GF-D8 (cell line): ENCODE measurements at regions not wholly inside any gene's neighbourhood (a gene's known extent, or its start where the extent isn't known, plus 50 kb on each side); places are given as distances from the start of the nearest gene placed in this dataset.
"Not testable (repeated sequence)": the region's sequence is repeated elsewhere in the genome, so short reads cannot be mapped to it uniquely, and the experiment has no call there.

Experiments used
- DNase-seq: peaks from one replicate; lab custom pipeline; 2025; lab: John Stamatoyannopoulos, UW

DNA sequence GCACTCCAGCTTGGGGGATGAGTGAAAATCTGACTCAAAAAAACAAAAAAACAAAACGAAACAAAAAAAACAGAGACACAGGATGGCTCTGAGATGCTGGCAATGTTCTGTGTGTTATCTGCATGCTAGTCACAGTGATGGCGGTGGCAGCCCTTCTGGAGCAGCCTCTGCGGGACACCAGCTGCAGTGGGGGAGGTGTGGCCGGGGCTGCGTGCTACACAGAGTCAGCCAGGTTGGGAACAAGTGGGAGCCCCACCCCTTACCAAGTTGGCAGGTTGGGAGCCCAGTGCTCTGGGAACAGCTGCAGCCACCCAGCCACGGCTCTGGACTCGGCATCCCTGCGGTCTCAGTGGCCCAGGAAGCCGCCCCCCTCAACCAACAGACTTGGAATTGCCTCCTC is 206.5 kb upstream of the ZFP42 start:
- no peak for DNase-seq

DNA sequence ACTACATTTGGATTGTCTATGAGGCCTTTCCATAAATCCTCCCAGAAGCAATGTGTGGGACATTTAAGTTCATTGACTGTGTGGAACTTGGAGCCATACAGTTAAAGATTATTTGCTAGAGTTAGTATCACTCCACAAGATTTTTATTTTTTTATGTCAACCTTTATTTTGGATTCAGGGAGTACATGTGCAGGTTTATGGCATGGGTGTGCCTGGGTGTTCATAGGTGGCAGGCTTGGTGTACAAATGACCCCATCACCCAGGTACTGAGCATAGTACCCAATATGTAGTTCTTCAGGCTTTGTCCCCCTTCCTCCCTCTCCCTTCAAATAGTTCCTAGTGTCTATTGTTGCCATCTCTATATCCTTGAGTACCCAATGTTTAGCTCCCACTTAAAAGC is 199.8 kb upstream of the ZFP42 start:
- no peak for DNase-seq

DNA sequence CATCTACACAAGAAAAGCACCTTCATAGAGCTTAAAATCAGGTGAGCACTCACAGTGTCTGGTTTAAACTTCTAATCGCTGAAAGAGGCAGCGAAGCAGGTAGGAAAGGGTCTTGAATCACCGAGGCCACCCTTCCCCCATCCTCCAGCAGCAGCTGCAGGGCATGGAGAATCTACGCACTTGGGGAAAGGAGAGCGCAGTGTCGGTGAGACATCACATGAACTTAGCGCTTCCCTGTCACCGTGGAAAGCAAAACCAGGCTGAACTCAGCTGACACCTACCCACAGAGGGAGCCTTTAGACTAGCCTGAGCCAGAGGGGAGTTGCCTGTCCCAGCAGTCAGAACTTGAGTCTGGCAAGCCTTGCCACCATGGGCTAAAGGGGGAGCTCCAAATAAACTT is 197.2 kb upstream of the ZFP42 start:
- no peak for DNase-seq

DNA sequence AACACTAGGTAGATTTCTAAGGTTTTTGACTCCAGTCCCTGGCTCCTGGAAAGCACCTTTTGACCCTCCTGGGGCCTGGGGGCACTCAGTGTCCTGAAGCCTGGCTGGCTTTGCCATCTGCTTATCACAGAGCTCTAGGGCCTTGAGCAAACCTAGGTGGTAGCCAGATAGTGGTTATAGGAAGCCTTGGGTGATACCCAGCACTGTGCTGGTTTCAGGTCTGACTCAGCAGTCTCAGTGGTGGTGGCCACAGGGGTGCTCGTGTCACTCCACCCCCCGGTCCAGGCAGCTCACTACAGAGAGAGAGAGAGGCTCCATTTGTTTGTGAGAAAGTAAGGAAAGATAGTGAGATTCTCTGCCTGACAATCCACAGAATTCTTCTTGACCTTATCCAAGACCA is 195.8 kb upstream of the ZFP42 start:
- DNase-seq: no peak

DNA sequence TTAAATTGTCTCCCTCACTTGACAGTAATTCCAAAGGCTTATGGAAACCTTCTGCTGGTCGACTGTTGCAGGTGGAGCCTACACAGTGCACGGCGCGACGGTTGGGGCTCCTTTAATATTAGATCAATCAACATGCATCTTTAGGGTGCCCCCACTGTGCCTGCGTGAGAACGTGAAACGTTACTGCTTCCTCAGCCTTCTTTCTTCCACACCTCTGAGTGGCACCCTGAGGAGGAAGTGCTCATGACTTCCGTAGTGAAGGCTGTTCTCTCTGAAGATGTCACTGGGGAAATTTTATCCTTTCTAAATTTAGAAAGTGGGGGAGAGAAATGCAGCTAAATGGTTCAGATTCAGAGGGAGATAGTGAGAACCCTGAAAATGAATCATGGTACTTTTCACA is 184.0 kb upstream of the ZFP42 start:
- DNase-seq: no peak

DNA sequence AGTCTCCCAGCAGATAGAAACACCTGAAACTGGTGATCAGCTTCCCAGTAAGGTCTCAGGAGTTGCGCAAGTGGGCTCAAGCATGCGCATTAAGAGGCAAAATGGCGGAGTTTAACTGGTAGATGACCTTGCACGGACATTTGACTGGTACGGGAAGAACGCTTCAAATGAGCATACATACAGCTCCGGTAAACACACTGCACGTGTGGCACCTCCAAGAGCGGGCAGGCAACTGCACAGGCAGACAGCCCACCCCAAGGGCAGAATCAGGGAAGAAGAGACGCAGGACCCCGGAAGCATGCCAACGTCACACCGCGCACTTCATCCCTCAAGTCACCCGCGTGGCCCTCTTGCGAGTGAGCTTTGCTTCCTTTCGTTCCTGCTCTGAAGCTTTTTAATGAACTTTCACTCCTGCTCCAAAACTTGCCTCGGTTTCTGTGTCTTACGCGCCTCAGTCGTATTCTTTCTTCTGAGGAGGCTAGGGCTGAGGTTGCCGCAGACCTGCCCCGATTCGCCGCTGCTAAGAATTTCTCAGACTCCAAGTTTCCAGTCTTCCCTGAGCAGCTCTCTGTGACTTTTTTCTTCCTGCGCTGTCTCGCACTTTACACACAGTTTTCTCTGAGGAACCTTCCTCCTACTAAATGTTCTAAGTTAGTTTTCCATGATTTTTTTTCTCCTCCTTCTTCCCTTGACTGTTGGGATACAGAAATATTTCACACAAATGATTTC is 180.7 kb upstream of the ZFP42 start:
- peak; percentile 66 for DNase-seq

DNA sequence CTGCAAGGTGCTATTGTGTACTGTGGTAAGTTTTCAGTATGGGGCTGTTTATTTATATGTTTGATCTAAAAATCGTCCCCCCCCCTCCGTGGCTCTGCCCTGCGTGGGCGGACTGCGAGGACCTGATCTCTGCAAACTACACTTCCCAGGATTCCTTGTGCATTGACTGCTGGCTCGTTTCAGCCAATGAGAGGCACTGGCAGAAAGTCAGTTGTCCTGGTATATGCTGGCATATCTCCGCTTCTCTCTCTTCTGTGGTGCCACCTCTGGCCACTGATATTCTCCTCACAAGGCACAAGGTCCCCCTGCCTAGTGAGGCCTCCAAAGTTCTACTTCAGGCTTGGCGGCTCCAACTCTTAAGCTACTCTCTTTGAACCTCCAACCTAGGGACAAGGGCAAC is 168.8 kb upstream of the ZFP42 start:
- DNase-seq: no peak

DNA sequence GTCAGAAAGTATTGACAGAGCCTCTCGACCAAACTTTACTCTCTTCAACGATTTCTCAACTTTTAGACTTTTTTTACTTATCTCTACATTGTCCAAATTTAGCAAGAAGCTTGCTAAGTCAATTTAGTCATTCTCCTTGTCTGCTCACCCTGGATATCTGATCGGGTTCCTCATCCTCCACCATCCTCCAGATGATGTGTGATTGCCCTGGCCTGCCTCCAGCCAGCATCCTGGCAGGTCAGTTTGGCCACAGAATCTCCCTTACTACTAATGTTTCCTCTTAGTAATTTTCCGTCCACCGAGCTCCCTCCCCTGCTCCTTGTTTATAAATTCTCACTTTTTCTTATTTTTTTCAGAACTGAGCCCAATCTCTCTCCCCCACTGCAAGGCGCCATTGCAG is 167.9 kb upstream of the ZFP42 start:
- DNase-seq: no peak

DNA sequence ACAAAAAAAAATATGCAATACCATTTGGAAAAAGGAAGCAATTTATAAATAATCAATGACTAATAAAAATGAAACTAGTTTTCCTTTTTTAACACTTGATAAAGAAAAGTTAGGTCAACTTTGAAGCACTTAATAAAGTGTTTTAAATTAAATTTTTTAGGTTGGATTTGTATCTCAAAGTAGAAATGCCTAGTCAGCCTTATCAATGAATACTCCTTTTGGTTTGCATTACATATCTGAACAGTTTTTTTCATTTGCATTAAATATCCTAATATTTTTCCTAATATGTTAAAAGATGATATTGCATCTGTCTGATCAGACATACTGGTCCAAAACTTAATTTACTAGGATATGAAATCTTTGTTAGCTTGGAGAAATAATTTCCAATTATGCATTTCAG is 155.8 kb upstream of the ZFP42 start:
- DNase-seq: no peak

DNA sequence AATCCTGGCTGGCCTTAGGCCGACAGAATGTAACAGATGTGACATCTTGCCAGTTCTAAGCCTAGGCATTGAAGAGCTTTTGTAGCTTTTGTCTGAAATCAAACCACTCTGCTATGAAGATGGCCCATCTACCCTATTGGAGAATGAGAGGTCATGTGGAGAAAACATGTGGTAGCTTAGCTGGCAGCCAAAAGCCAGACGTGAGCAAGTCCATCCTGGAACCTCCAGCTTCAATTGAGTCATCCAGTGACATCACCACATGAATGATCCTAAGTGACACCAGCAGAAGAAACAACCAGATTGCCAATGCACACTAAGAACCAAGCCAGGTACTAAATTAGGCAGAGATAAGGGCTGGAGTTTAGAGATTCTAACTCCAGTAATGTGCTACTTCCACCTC is 154.8 kb upstream of the ZFP42 start:
- no peak for DNase-seq

DNA sequence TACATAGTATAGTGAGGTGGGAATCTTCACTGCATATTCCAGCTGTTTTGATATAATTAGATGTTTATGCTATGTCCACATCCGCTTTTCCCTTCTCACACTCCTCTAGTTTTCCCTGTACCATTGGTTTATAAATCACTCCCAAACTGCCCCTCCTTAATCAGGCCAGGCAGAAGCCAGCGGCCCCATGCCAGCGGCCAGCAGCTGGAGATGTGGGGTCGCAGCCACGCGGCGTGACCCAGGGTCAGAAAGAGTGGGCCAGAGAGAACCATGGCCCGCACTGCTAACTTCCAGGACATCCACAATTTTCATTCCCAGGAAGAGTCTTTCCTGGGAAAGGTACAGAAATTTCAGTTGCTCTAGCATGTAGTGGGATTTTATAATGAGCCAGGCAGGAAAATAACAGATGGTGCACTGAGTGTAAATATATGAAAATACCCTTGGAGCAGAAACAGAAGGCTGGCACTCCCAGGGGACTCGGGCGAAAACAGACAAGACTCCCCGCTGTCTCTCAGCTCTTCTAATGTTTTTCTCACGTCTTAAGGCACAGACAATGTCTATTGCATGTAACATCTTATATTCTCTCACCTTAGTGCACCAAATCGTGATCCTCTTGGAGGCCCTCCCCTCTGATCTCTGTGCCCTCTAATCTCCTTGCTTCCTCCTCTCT is 145.9 kb upstream of the ZFP42 start:
- DNase-seq: no peak

DNA sequence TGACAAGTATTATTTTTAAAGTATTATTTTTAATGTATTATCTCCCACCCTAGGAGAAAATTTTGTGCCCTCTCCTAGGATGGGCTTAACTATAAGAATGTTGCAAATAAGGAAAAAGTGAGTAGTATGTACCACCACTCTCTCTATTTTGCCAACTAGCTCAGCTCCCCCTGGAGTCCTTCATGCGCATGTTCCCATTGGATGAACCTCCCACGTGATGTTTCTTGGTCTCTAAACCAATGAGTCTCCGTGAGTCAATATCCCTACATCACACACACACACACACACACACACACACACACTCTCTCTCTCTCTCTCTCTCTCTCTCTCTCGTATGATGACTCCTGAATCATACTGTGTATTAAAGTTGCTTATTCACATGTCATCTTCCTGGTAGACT is 129.7 kb upstream of the ZFP42 start:
- no peak for DNase-seq

DNA sequence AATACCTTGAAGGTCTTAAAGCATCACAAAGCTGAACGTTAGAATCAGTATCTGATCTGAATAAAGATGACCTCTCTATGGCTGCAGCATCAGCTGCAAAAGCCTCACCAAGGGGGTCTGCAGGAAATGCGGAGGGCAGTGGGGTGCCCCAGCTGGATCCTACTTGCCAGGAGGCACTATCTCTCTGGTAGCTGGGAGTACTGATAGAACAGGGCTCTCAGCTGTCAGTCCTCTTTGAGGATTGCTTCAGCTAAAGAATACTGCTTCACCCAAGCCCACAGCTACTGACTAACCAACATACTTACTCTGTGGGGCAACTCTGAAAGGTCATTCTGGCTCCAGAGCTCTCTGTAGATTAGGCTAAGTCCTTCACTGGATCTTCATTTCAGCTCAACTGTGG is 112.5 kb upstream of the ZFP42 start:
- DNase-seq: no peak

DNA sequence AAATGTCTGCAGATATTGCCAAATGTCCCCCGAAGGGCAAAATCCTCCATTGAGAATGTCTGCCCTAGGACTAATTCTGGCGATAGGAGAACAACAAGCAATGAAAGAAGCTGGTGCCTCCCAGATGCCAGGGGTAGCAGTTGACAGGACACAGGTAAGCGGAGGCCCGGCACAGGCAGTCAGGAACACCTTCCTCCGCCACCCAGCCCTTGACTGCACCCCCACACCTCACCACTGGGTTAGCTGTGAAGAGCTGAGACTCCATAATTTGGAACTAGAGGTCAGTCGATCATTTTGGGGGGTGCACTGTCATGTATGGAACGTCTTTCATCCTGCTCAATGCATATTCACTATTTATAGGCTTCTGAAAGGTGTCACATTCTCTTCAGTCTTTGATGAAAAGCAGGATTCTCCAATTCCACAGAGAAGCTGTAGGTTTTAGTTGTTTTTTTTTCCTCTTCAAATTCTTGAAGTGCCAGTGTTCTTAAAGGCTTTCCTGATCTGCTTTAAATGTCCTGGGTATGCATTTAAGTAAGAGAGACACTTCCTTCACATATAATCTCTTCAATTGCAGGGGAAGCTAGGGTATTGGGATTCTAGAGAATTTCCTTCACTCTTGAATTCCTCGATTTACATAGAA is 111.6 kb upstream of the ZFP42 start:
- no peak for DNase-seq

DNA sequence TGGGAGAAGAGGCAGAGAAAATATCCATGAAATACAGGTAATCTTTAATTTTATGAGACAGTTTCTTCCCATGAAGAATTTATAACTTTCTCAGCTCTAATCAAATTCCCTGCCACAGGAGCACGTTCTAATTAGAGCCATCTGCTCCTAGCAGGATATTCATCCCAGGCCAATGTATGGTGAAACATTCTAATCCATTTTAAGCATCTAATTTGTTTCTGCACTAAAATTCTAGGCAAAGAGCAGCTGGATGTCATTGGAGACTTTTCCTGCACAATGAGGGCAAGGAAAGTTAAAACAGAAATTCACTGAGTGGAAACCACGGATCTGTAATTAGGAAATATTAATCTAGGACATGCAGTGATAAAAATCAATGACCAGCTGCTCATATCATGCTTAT is 107.7 kb upstream of the ZFP42 start:
- no peak for DNase-seq

DNA sequence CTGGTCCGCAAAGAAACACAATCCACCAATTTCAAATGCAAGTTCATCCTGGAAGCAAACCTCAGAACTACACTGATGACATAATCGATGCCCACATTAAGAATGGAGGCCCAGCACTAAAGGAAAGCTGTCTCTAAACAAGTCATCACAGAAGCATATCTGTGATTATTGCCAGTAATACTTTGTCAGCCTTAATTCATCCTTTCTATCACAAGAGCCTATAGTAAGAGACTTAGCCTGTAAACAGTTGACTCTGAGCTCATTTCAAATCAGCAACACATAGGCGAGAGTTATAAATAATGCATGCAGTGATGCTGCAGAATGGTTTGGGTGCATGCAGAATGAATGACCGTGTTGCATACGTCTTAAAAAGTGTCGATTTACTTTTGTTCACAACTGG is 105.9 kb upstream of the ZFP42 start:
- DNase-seq: no peak

DNA sequence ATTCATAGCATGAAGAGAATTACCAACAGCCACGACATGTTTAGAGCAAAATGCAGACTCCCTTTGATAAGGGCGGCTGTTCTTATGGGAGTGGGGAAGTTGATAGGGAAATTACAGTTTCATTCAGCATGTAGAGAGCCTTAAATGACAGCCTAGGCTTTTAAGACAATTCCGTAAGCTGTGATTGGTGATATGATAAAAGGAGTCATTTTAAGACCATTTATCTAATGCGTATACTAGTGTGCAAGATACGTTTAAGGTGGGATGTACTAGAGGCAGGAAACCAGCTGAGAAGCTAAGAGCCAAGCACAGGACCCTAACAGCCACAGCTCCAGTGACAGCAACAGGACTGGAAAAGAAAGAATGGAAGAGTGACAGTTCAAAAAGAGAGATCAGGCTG is 102.2 kb upstream of the ZFP42 start:
- DNase-seq: no peak

DNA sequence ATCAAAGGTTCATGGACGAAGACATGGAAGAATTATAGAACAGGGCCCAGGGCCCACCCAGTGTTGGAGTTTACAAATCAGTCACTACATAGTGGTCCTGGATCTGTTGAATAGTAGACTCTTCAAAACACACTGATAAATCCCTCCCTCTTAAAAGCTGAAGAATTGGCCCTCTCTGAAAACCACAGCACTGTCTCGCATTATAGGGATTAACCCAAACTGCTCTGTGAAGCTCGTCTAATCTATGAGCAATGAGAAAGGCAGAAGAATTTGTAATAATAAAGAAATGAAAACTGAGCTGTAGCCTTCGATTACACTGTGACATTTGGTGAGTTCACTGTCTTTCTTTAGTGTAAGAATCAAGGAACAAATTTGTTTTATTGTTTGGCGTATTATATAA is 92.5 kb upstream of the ZFP42 start:
- DNase-seq: no peak

DNA sequence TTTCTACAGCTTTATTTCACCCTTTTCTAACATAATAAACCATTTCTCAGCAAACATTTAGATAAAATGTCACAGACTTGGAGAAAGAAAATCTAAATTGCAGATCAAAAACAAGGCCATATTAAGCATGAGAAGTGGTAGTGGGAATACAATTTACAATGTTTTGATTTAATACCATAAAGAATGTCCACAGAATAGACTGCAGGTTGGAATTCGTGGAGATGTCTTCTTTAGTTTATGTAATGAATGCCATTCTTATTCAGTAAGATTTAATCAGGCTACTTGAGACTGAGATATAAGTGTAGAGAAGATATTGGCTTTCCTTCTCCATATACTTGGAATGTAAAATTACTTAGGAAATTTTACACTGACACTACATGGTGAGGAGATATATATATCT is 91.9 kb upstream of the ZFP42 start:
- DNase-seq: no peak

DNA sequence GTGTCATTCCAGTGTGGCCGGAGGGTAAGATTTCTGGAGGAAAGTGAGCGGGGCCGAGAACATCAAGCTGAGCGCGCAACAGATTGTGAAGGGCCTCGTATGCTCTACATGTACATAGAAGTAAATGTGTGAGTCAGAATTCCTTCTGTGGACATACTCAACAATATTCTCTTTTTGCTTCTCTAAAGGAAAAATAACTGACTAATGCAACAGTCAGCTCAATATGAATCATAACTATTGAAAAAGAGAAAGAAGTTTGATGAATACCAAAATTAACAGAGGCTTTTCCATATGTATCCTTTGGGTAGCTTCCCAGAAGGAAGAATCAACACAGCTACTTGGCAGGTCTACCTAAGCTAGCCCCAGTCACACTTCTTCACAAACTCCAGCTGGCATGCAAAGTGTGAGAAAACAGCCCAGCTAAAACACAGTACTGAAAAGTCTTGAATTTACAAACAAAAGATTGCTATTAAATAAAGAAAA is 87.5 kb upstream of the ZFP42 start:
- DNase-seq: no peak

DNA sequence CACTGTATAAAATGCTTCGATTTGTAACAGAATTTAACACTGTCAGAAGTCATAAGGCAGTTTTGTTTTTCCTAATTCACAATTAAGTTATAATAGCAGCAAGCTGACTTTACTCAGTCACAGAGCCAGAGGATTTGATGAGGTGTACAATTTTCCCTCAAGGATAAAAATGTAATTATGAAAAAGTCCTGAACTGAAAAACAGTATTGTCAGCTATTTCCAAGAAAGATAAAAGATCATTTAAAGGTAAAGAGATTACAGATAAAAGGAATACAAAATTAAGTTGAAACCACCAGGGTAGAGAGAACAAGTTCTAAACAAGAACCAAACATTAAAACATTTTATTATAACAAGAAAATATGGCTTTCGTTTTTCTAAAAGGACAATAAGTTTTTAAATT is 86.8 kb upstream of the ZFP42 start:
- no peak for DNase-seq

DNA sequence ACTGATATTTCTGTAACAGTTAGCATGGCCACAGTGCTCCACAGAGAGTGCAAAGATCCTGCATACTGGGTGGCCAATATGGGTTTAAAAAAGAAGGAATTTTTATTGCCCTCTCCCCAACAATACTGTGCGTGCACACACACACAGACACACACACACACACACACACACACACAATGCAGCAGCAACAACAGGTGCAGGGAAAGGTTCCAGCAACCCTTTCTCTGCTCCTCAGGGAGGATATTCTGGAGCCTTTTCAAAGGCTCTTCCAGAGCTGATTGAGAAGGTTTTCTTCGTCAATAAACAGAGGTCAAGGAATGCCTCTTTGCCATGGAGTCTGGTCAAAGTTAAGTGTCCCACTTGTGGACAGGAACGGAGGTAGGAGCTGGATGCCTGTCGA is 84.8 kb upstream of the ZFP42 start:
- no peak for DNase-seq

DNA sequence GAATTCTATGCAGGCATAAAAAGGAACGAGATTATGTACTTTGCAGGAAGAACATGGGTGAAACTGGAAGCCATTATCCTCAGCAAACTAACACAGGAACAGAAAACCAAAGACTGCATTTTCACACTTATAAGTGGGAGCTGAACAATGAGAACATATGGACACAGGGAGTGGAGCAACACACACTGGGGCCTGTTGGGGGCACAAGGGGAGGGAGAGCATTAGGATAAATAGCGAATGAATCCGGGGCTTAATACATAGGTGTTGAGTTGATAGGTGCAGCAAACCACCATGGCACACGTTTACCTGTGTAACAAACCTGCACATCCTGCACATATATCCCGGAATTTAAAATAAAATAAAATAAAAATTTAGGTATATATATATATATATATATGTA is 80.2 kb upstream of the ZFP42 start:
- not testable (repeated sequence) for DNase-seq

DNA sequence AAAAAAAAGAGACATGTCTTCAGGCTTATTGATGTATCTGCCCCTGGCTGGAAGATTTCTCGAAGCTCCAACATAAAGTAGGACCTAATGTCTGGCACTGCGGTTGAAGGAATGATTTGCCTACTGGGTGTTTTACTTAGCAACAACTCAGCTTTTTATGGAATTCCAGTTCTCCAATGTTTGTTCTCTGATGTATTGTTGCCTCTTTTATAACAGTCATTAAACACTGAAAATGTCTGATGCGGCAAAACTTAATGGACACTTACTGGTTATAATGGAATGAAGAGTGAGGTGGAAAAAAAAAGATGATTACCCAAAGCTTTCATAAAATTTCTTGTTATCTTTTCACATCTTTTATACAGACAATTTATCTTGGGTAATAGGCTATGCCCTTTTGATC is 75.6 kb upstream of the ZFP42 start:
- no peak for DNase-seq
